CD14-positive monocyte (primary cell): ENCODE measurements at regions not wholly inside any gene's neighbourhood (a gene's known extent, or its start where the extent isn't known, plus 50 kb on each side); places are given as distances from the start of the nearest gene placed in this dataset.

Source experiments
- DNase-seq, 3 donors: peaks; one replicate each; pipeline ENCODE4 v3.0.0-alpha.2; 2011 to 2022
- H2AFZ ChIP-seq: 2 replicates; pipeline ENCODE4 v1.6.0; 2012; ENCODE audit warnings: mild to moderate bottlenecking, low read depth, low read length, inconsistent platforms; ENCODE audit not compliant: insufficient read depth, poor library complexity, severe bottlenecking
- H3K27ac ChIP-seq, 2 donors: 1 replicate in 1 of 2; 2 replicates in 1 of 2; pipeline ENCODE4 v1.5.1; 2012 to 2013; ENCODE audit warnings: low read length in 2 of 2, control low read depth in 1 of 2, inconsistent platforms in 1 of 2, low read depth in 1 of 2, mild to moderate bottlenecking in 1 of 2
- H3K27me3 ChIP-seq, 2 donors: one replicate each; pipeline versions ENCODE4 v1.6.0 to v1.6.1; 2011 to 2013; ENCODE audit warnings: low read length in 2 of 2; ENCODE audit not compliant: control insufficient read depth in 2 of 2, insufficient read depth in 2 of 2
- H3K36me3 ChIP-seq, 2 donors: replicated peaks in 1 of 2; 1 replicate in 1 of 2; 2 replicates in 1 of 2; pipeline versions ENCODE4 v1.5.1 to v1.6.1; 2012 to 2013; ENCODE audit warnings: low read length in 2 of 2, control low read depth in 1 of 2, inconsistent platforms in 1 of 2, mild to moderate bottlenecking in 1 of 2; ENCODE audit not compliant: insufficient read depth in 2 of 2, control insufficient read depth in 1 of 2
- H3K4me1 ChIP-seq, 2 donors: 1 replicate in 1 of 2; 2 replicates in 1 of 2; pipeline versions ENCODE4 v1.5.1 to v1.6.1; 2012 to 2013; ENCODE audit warnings: low read length in 2 of 2, control low read depth in 1 of 2, inconsistent platforms in 1 of 2, mild to moderate bottlenecking in 1 of 2, moderate library complexity in 1 of 2; ENCODE audit not compliant: insufficient read depth in 2 of 2, control insufficient read depth in 1 of 2
- H3K4me2 ChIP-seq: replicated peaks from 2 replicates; pipeline ENCODE3; 2012; ENCODE audit warnings: low read length, moderate library complexity, mild to moderate bottlenecking; ENCODE audit not compliant: poor library complexity, severe bottlenecking; ENCODE audit errors: extremely low read depth
- H3K4me3 ChIP-seq, 3 experiments: fragments of 200-600 bp in 1 of 3; sonication (generic) in 1 of 3; replicated peaks in 1 of 3; 1 replicate in 2 of 3; 2 replicates in 1 of 3; pipeline ENCODE4 v1.5.1; 2011 to 2013; ENCODE audit warnings: low read length in 3 of 3, mild to moderate bottlenecking in 3 of 3, control low read depth in 2 of 3, low read depth in 2 of 3, inconsistent platforms in 1 of 3, moderate library complexity in 1 of 3
- H3K79me2 ChIP-seq: 2 replicates; pipeline ENCODE4 v1.6.0; 2012; ENCODE audit warnings: mild to moderate bottlenecking, control low read depth, inconsistent platforms, low read length, moderate library complexity; ENCODE audit not compliant: insufficient read depth
- H3K9ac ChIP-seq: 2 replicates; pipeline ENCODE4 v1.6.0; 2017; ENCODE audit warnings: low read length, mild to moderate bottlenecking; ENCODE audit not compliant: insufficient read depth, poor library complexity, severe bottlenecking
- H3K9me3 ChIP-seq, 2 donors: replicated peaks in 1 of 2; 1 replicate in 1 of 2; 2 replicates in 1 of 2; pipeline versions ENCODE4 v1.5.1 to v1.6.1; 2012 to 2013; ENCODE audit warnings: low read length in 2 of 2, control low read depth in 1 of 2; ENCODE audit not compliant: control insufficient read depth in 1 of 2, insufficient read depth in 1 of 2
- H4K20me1 ChIP-seq: 2 replicates; pipeline ENCODE4 v1.6.0; 2012; ENCODE audit warnings: mild to moderate bottlenecking, low read length, control low read depth, moderate library complexity; ENCODE audit not compliant: insufficient read depth
- H3K27ac Mint-ChIP-seq, 7 donors: one replicate each; pipeline ENCODE4 v1.8.0; 2020; ENCODE audit warnings: mild to moderate bottlenecking in 7 of 7, mixed read lengths in 7 of 7, moderate library complexity in 6 of 7, inconsistent platforms in 2 of 7
- H3K27me3 Mint-ChIP-seq, 3 donors: one replicate each; pipeline ENCODE4 v1.8.0; 2021 to 2022; ENCODE audit warnings: low read depth in 3 of 3, mild to moderate bottlenecking in 3 of 3, mixed read lengths in 3 of 3, moderate library complexity in 3 of 3, inconsistent platforms in 1 of 3
- H3K36me3 Mint-ChIP-seq, 2 donors: one replicate each; pipeline ENCODE4 v1.8.0; 2020; ENCODE audit warnings: mixed read lengths in 2 of 2, inconsistent platforms in 1 of 2, mild to moderate bottlenecking in 1 of 2
- H3K4me1 Mint-ChIP-seq: one replicate; pipeline ENCODE4 v1.8.0; 2020; ENCODE audit warnings: mild to moderate bottlenecking, mixed read lengths
- H3K4me3 Mint-ChIP-seq, 2 donors: one replicate each; pipeline ENCODE4 v1.8.0; 2020; ENCODE audit warnings: mild to moderate bottlenecking in 2 of 2, mixed read lengths in 2 of 2, moderate library complexity in 1 of 2
- H3K9me3 Mint-ChIP-seq, 7 donors: one replicate each; pipeline ENCODE4 v1.8.0; 2020 to 2022; ENCODE audit warnings: mixed read lengths in 7 of 7, mild to moderate bottlenecking in 6 of 7, moderate library complexity in 6 of 7, inconsistent platforms in 2 of 7
- CTCF ChIP-seq: fragments of 200-600 bp; IDR thresholded peaks from one replicate; pipeline ENCODE4 v1.8.0; 2022; ENCODE audit warnings: antibody characterized with exemption, mild to moderate bottlenecking
- WGBS: methylation state at CpG from one replicate; pipeline ENCODE4 v1.1.5; 2013; ENCODE audit warnings: missing lambda C conversion rate; ENCODE audit not compliant: insufficient coverage; 5-methylcytosine and 5-hydroxymethylcytosine counted together
- intact Hi-C, 2 donors: fragments of 100-400 bp; cut with micrococcal nuclease; formaldehyde crosslinking; loops; one replicate each; pipeline versions ENCODE4 v1.15.0 to v1.15.1; 2023

GRCh38 chr2:22901471-22902179 lies 483.4 kb upstream of the KLHL29 start:
- TF ChIP-seq CTCF, result no peak
- H3K36me3 ChIP-seq, result no peaks in the 10 kb centered on the region
- no peaks in the 10 kb centered on the region for H3K9me3 ChIP-seq
- peaks cover 0 to 3% (median 1%) of the 10 kb centered on the region in 3 donors for H3K27me3 Mint-ChIP-seq
- no peaks in the 10 kb centered on the region for H3K36me3 Mint-ChIP-seq
- no peaks in the 10 kb centered on the region for H3K79me2 ChIP-seq
- no peaks in the 10 kb centered on the region for H3K4me1 Mint-ChIP-seq
- intact Hi-C loops, result no loop called here
- no peak overlapping the region for H3K27ac ChIP-seq
- no peak overlapping the region for H3K4me3 Mint-ChIP-seq
- H3K4me3 ChIP-seq, result no peak overlapping the region
- no peaks in the 10 kb centered on the region for H4K20me1 ChIP-seq
- H2AFZ ChIP-seq, result no peak overlapping the region
- no peak overlapping the region for H3K27ac Mint-ChIP-seq
- no peaks in the 10 kb centered on the region for H3K9me3 Mint-ChIP-seq
- no peak overlapping the region for H3K9ac ChIP-seq
- H3K4me1 ChIP-seq, result no peaks in the 10 kb centered on the region
- WGBS, result 92% methylated on average over 2 of the region's 9 CpGs
- H3K27me3 ChIP-seq, result no peaks in the 10 kb centered on the region
- no peak for DNase-seq
- H3K4me2 ChIP-seq, result no peak overlapping the region

GRCh38 chr2:22902180-22902550 lies 482.8 kb upstream of the KLHL29 start:
- Histone ChIP-seq H3K9ac (no peak overlapping the region), H3K4me2 (no peak overlapping the region), H2AFZ (no peak overlapping the region), H3K27me3 (no peaks in the 10 kb centered on the region), H3K4me1 (no peaks in the 10 kb centered on the region), H3K79me2 (no peaks in the 10 kb centered on the region), H3K36me3 (no peaks in the 10 kb centered on the region), H4K20me1 (no peaks in the 10 kb centered on the region), H3K9me3 (no peaks in the 10 kb centered on the region), H3K27ac (no peak overlapping the region), H3K4me3 (no peak overlapping the region)
- no peak for DNase-seq
- Mint-ChIP-seq H3K4me3 (no peak overlapping the region), H3K36me3 (no peaks in the 10 kb centered on the region), H3K27ac (no peak overlapping the region), H3K4me1 (no peaks in the 10 kb centered on the region), H3K9me3 (no peaks in the 10 kb centered on the region), H3K27me3 (peaks cover 0 to 3% (median 1%) of the 10 kb centered on the region in 3 donors)
- WGBS, result 85% methylated on average over 3 of the region's 5 CpGs
- intact Hi-C loops, result no loop called here
- no peak for TF ChIP-seq CTCF
